HepG2 (cell line): ENCODE measurements at regions not wholly inside any gene's neighbourhood (a gene's known extent, or its start where the extent isn't known, plus 50 kb on each side); places are given as distances from the start of the nearest gene placed in this dataset.

ENCODE experiments used
- ATAC-seq: fragments of 200-7000 bp; cut with Tn5 transposase; 3 replicates; pipeline ENCODE4 v1.9.1; 2020; ENCODE audit warnings: mild to moderate bottlenecking, moderate library complexity
- BruUV-seq: library from RNA; stranded (reverse); fragments of 400-500 nt; replicated peaks from 2 replicates; lab custom pipeline; 2021; lab: Mats Ljungman, UMichigan
- CTCF ChIA-PET: fragments of 300-600 bp; formaldehyde crosslinking; extraction: SDS; loops from one replicate; lab custom pipeline; 2021; ENCODE audit warnings: low total read pairs, inconsistent platforms, low intra/inter-chr PET ratio; lab: Yijun Ruan, JAX
- POLR2A ChIA-PET: fragments of 350-600 bp; sonication (Branson Sonifier 250); formaldehyde crosslinking; loops from one replicate; lab custom pipeline; 2020; ENCODE audit warnings: antibody characterized with exemption, inconsistent platforms; lab: Yijun Ruan, JAX
- DNase-seq: peaks from one replicate; pipeline ENCODE4 v3.0.0-alpha.2; 2015; ENCODE audit warnings: low spot score
- FAIRE-seq: peaks from 3 replicates; lab custom pipeline; 2011; peaks lifted over from hg19 to GRCh38; lab: Jason Lieb, UNC
- H2AFZ ChIP-seq: one replicate; pipeline ENCODE4 v1.6.1; 2011; ENCODE audit warnings: low read length, inconsistent platforms
- H3K27ac ChIP-seq: fragments of 300-600 bp; 3 replicates; pipeline ENCODE4 v1.8.0; 2011; ENCODE audit warnings: mixed run types, mild to moderate bottlenecking, mixed read lengths, low read length, inconsistent platforms; ENCODE audit not compliant: insufficient read depth; ENCODE audit errors: extremely low read length
- H3K27me3 ChIP-seq, 2 experiments: fragments of 200-600 bp in 1 of 2; 2 replicates in 1 of 2; 3 replicates in 1 of 2; pipeline versions ENCODE4 v1.6.0 to v1.8.0; 2011; ENCODE audit warnings: low read length in 2 of 2, mild to moderate bottlenecking in 2 of 2, moderate library complexity in 2 of 2, inconsistent platforms in 1 of 2; ENCODE audit not compliant: insufficient read depth in 2 of 2, control insufficient read depth in 1 of 2
- H3K36me3 ChIP-seq, 2 experiments: fragments of 200-600 bp in 1 of 2; replicated peaks in 1 of 2; 2 replicates in 1 of 2; 3 replicates in 1 of 2; pipeline versions ENCODE4 v1.5.1 to v1.8.0; 2011; ENCODE audit warnings: low read length in 2 of 2, inconsistent platforms in 1 of 2; ENCODE audit not compliant: insufficient read depth in 2 of 2, control insufficient read depth in 1 of 2
- H3K4me1 ChIP-seq: 2 replicates; pipeline ENCODE4 v1.5.1; 2012; ENCODE audit warnings: low read length, inconsistent platforms; ENCODE audit not compliant: insufficient read depth
- H3K4me2 ChIP-seq: 2 replicates; pipeline ENCODE4 v1.6.0; 2011; ENCODE audit warnings: low read depth, low read length, inconsistent platforms
- H3K4me3 ChIP-seq, 3 experiments: fragments of 200-600 bp in 1 of 3; sonication (generic), shearing (Covaris generic) in 1 of 3; replicated peaks in 1 of 3; 2 replicates each; pipeline ENCODE4 v1.5.1; 2011 to 2016; ENCODE audit warnings: low read length in 3 of 3, inconsistent platforms in 2 of 3, low read depth in 2 of 3, mild to moderate bottlenecking in 2 of 3, control low read depth in 1 of 3, mixed read lengths in 1 of 3; ENCODE audit not compliant: insufficient read depth in 1 of 3
- H3K79me2 ChIP-seq: one replicate; pipeline ENCODE4 v1.6.1; 2011; ENCODE audit warnings: low read length, inconsistent platforms; ENCODE audit not compliant: insufficient read depth
- H3K9ac ChIP-seq: 2 replicates; pipeline ENCODE4 v1.6.0; 2011; ENCODE audit warnings: mild to moderate bottlenecking, low read depth, low read length, inconsistent platforms; ENCODE audit not compliant: insufficient read depth
- H3K9me3 ChIP-seq: 2 replicates; pipeline ENCODE4 v1.5.1; 2012; ENCODE audit warnings: mild to moderate bottlenecking, low read length
- H4K20me1 ChIP-seq: 2 replicates; pipeline ENCODE4 v1.6.0; 2011; ENCODE audit warnings: inconsistent platforms, mild to moderate bottlenecking, low read length, moderate library complexity; ENCODE audit not compliant: insufficient read depth
- BCL3 ChIP-seq: sonication (generic); formaldehyde crosslinking; IDR thresholded peaks from 2 replicates; pipeline ENCODE4 v1.5.1; 2020; ENCODE audit warnings: mild to moderate bottlenecking, missing genetic modification reagents, moderate library complexity
- DDIT3 ChIP-seq: sonication (generic); formaldehyde crosslinking; IDR thresholded peaks from 2 replicates; pipeline ENCODE4 v1.4.0; 2020; ENCODE audit warnings: mild to moderate bottlenecking, missing genetic modification reagents
- HDAC1 ChIP-seq: sonication (generic); formaldehyde crosslinking; IDR thresholded peaks from 2 replicates; pipeline ENCODE4 v1.5.1; 2020; ENCODE audit warnings: mild to moderate bottlenecking, missing genetic modification reagents
- JARID2 ChIP-seq: sonication (generic); formaldehyde crosslinking; IDR thresholded peaks from 2 replicates; pipeline ENCODE4 v1.8.1; 2023; ENCODE audit warnings: missing genetic modification reagents, inconsistent platforms; ENCODE audit not compliant: insufficient replicate concordance
- SNAI1 ChIP-seq: sonication (generic); formaldehyde crosslinking; IDR thresholded peaks from 2 replicates; pipeline ENCODE4 v1.5.0; 2020; ENCODE audit warnings: mild to moderate bottlenecking, missing genetic modification reagents, borderline replicate concordance
- YY1 ChIP-seq: IDR thresholded peaks from 2 replicates; pipeline ENCODE4 v1.6.1; 2011; ENCODE audit warnings: low read length, low read depth, moderate library complexity, mild to moderate bottlenecking; ENCODE audit not compliant: insufficient read depth, insufficient replicate concordance
- ZMYM2 ChIP-seq: sonication (generic); formaldehyde crosslinking; IDR thresholded peaks from 2 replicates; pipeline ENCODE4 v1.8.0; 2022; ENCODE audit warnings: mild to moderate bottlenecking, missing genetic modification reagents
- ZNF142 ChIP-seq: sonication (generic); formaldehyde crosslinking; IDR thresholded peaks from 2 replicates; pipeline ENCODE4 v1.4.0; 2020; ENCODE audit warnings: missing genetic modification reagents
- ZNF589 ChIP-seq: sonication (generic); formaldehyde crosslinking; conservative IDR thresholded peaks from 2 replicates; pipeline ENCODE4 v1.8.0; 2022; ENCODE audit warnings: mild to moderate bottlenecking, moderate library complexity, missing genetic modification reagents
- ZNF780A ChIP-seq: sonication (generic); formaldehyde crosslinking; IDR thresholded peaks from 2 replicates; pipeline ENCODE4 v1.8.0; 2022; ENCODE audit warnings: mild to moderate bottlenecking, missing genetic modification reagents, moderate library complexity
- ZZZ3 ChIP-seq: sonication (generic); formaldehyde crosslinking; IDR thresholded peaks from 2 replicates; pipeline ENCODE4 v1.4.0; 2020; ENCODE audit warnings: missing genetic modification reagents, mild to moderate bottlenecking, borderline replicate concordance
- WGBS: methylation state at CpG from one replicate; pipeline ENCODE4 v1.1.6; 2017; ENCODE audit warnings: low lambda C conversion rate; 5-methylcytosine and 5-hydroxymethylcytosine counted together
- in situ Hi-C: cut with HindIII; loops from 2 replicates; pipeline ENCODE4 v1.10.0; 2017; ENCODE audit warnings: low pct_unique_long_range_greater_than_20kb; ENCODE audit not compliant: extremely low pct_ligation_motif_present
- intact Hi-C: fragments of 100-400 bp; cut with micrococcal nuclease; formaldehyde crosslinking; loops from one replicate; pipeline ENCODE4 v1.10.0; 2022; ENCODE audit not compliant: unreplicated experiment
- TF ChIP-seq, protein P1 (sequence below): sonication (generic); formaldehyde crosslinking; IDR thresholded peaks from 2 replicates; pipeline ENCODE4 v1.5.0; 2020; ENCODE audit warnings: mild to moderate bottlenecking, missing genetic modification reagents, borderline replicate concordance

- H4K20me1 ChIP-seq = no peaks in the 10 kb centered on the region
- no peak overlapping the region for H3K27ac ChIP-seq
- ChIA-PET CTCF (no interaction called here), POLR2A (no interaction called here)
- DNase-seq = no peak
- peaks cover 15% of the 10 kb centered on the region for H3K4me1 ChIP-seq
- no peak overlapping the region for H2AFZ ChIP-seq
- H3K4me3 ChIP-seq = no peak overlapping the region
- H3K9me3 ChIP-seq = peaks cover 8% of the 10 kb centered on the region; the same call in 1 of the 2 replicates
- no peaks in the 10 kb centered on the region for H3K36me3 ChIP-seq
- no peaks in the 10 kb centered on the region for H3K79me2 ChIP-seq
- no peak overlapping the region for H3K4me2 ChIP-seq
- no peak for FAIRE-seq
- no peaks in the 10 kb centered on the region; a peak in 1 of 5 replicates for H3K27me3 ChIP-seq
- no peak overlapping the region for H3K9ac ChIP-seq
- no peak for ATAC-seq
- no TSS peak for BruUV-seq
- intact Hi-C loops = no loop called here
- in situ Hi-C loops = loop anchor here (5.0 kb wide), 1 partner anchor 234 kb away; no protein-coding TSS in a partner anchor
- 0% methylated on average over 2 of the region's 2 CpGs for WGBS
- TF ChIP-seq HDAC1 (CRISPR knock-in tag) (no peak), YY1 (no peak), ZNF780A (CRISPR knock-in tag) (no peak), JARID2 (CRISPR knock-in tag) (no peak), ZZZ3 (CRISPR knock-in tag) (no peak), BCL3 (no peak), ZNF589 (CRISPR knock-in tag) (no peak), SNAI1 (CRISPR knock-in tag) (no peak), ZMYM2 (CRISPR knock-in tag) (no peak), ZNF142 (no peak), DDIT3 (CRISPR knock-in tag) (no peak)
- TF ChIP-seq, protein P1, sequence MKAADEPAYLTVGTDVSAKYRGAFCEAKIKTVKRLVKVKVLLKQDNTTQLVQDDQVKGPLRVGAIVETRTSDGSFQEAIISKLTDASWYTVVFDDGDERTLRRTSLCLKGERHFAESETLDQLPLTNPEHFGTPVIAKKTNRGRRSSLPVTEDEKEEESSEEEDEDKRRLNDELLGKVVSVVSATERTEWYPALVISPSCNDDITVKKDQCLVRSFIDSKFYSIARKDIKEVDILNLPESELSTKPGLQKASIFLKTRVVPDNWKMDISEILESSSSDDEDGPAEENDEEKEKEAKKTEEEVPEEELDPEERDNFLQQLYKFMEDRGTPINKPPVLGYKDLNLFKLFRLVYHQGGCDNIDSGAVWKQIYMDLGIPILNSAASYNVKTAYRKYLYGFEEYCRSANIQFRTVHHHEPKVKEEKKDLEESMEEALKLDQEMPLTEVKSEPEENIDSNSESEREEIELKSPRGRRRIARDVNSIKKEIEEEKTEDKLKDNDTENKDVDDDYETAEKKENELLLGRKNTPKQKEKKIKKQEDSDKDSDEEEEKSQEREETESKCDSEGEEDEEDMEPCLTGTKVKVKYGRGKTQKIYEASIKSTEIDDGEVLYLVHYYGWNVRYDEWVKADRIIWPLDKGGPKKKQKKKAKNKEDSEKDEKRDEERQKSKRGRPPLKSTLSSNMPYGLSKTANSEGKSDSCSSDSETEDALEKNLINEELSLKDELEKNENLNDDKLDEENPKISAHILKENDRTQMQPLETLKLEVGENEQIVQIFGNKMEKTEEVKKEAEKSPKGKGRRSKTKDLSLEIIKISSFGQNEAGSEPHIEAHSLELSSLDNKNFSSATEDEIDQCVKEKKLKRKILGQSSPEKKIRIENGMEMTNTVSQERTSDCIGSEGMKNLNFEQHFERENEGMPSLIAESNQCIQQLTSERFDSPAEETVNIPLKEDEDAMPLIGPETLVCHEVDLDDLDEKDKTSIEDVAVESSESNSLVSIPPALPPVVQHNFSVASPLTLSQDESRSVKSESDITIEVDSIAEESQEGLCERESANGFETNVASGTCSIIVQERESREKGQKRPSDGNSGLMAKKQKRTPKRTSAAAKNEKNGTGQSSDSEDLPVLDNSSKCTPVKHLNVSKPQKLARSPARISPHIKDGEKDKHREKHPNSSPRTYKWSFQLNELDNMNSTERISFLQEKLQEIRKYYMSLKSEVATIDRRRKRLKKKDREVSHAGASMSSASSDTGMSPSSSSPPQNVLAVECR (CRISPR knock-in tag) = no peak
These were observed 149.7 kb downstream of the CAAP1 start for GRCh38 chr9:26742828-26743476.
